Astrocyte (in vitro differentiated cells and primary cell): ENCODE measurements at regions not wholly inside any gene's neighbourhood (a gene's known extent, or its start where the extent isn't known, plus 50 kb on each side); places are given as distances from the start of the nearest gene placed in this dataset.

ENCODE experiments used
- DNase-seq: peaks from one replicate; pipeline ENCODE4 v3.0.0-alpha.2; 2010; ENCODE audit warnings: low read depth
- FAIRE-seq: peaks from 2 replicates; lab custom pipeline; 2011; peaks lifted over from hg19 to GRCh38; lab: Jason Lieb, UNC
- H2AFZ ChIP-seq: 2 replicates; pipeline ENCODE4 v1.6.0; 2012; ENCODE audit warnings: low read depth, low read length, inconsistent platforms
- H3K27ac ChIP-seq: 2 replicates; pipeline ENCODE4 v1.5.1; 2011; ENCODE audit warnings: low read depth, low read length, inconsistent platforms
- H3K27me3 ChIP-seq: 2 replicates; pipeline ENCODE4 v1.6.0; 2011; ENCODE audit warnings: low read length, inconsistent platforms; ENCODE audit not compliant: insufficient read depth
- H3K36me3 ChIP-seq: 2 replicates; pipeline ENCODE4 v1.5.1; 2011; ENCODE audit warnings: low read length, inconsistent platforms; ENCODE audit not compliant: insufficient read depth
- H3K4me1 ChIP-seq: 2 replicates; pipeline ENCODE4 v1.5.1; 2011; ENCODE audit warnings: low read length, inconsistent platforms; ENCODE audit not compliant: insufficient read depth
- H3K4me2 ChIP-seq: 2 replicates; pipeline ENCODE4 v1.6.0; 2012; ENCODE audit warnings: low read length, inconsistent platforms
- H3K4me3 ChIP-seq: 2 replicates; pipeline ENCODE4 v1.5.1; 2011; ENCODE audit warnings: low read depth, mild to moderate bottlenecking, low read length, inconsistent platforms; ENCODE audit not compliant: insufficient read depth
- H3K79me2 ChIP-seq: 2 replicates; pipeline ENCODE4 v1.6.0; 2012; ENCODE audit warnings: mild to moderate bottlenecking, low read length, inconsistent platforms; ENCODE audit not compliant: insufficient read depth
- H3K9ac ChIP-seq: 2 replicates; pipeline ENCODE4 v1.6.0; 2012; ENCODE audit warnings: mild to moderate bottlenecking, low read length, inconsistent platforms
- H3K9me3 ChIP-seq: 2 replicates; pipeline ENCODE4 v1.5.1; 2012; ENCODE audit warnings: low read depth, mild to moderate bottlenecking, low read length, inconsistent platforms; ENCODE audit not compliant: insufficient read depth
- H4K20me1 ChIP-seq: 2 replicates; pipeline ENCODE4 v1.6.0; 2012; ENCODE audit warnings: low read length, inconsistent platforms; ENCODE audit not compliant: insufficient read depth
- H3K27ac Mint-ChIP-seq: one replicate; pipeline ENCODE4 v1.8.0; 2021; ENCODE audit warnings: mild to moderate bottlenecking, mixed read lengths; ENCODE audit not compliant: unreplicated experiment
- H3K27me3 Mint-ChIP-seq: one replicate; pipeline ENCODE4 v1.8.0; 2021; ENCODE audit warnings: low read depth, mixed read lengths; ENCODE audit not compliant: unreplicated experiment
- H3K36me3 Mint-ChIP-seq: one replicate; pipeline ENCODE4 v1.8.0; 2021; ENCODE audit warnings: low read depth, mixed read lengths; ENCODE audit not compliant: unreplicated experiment
- H3K4me1 Mint-ChIP-seq: one replicate; pipeline ENCODE4 v1.8.0; 2021; ENCODE audit warnings: low read depth, mixed read lengths; ENCODE audit not compliant: unreplicated experiment
- H3K4me3 Mint-ChIP-seq: one replicate; pipeline ENCODE4 v1.8.0; 2021; ENCODE audit warnings: mild to moderate bottlenecking, moderate library complexity, mixed read lengths; ENCODE audit not compliant: unreplicated experiment
- H3K9me3 Mint-ChIP-seq: one replicate; pipeline ENCODE4 v1.8.0; 2021; ENCODE audit warnings: mild to moderate bottlenecking, mixed read lengths; ENCODE audit not compliant: unreplicated experiment
- CTCF ChIP-seq: IDR thresholded peaks from 2 replicates; pipeline ENCODE4 v1.5.1; 2011; ENCODE audit warnings: low read depth, mild to moderate bottlenecking, inconsistent platforms, low read length, moderate library complexity; ENCODE audit not compliant: insufficient read depth
- EZH2 ChIP-seq: IDR thresholded peaks from 2 replicates; pipeline ENCODE4 v1.6.1; 2012; ENCODE audit warnings: mild to moderate bottlenecking, low read length, inconsistent platforms; ENCODE audit not compliant: insufficient read depth

GRCh38 chr6:145312481-145312880 is 422.8 kb downstream of the EPM2A start:
- no peak for DNase-seq
- H3K27me3 Mint-ChIP-seq: peaks cover 3% of the 10 kb centered on the region
- TF ChIP-seq CTCF (no peak), EZH2 (no peak)
- Histone ChIP-seq H2AFZ (no peak overlapping the region), H3K27me3 (no peaks in the 10 kb centered on the region), H3K79me2 (no peaks in the 10 kb centered on the region), H4K20me1 (no peaks in the 10 kb centered on the region), H3K36me3 (no peaks in the 10 kb centered on the region), H3K4me2 (no peak overlapping the region), H3K27ac (no peak overlapping the region), H3K4me1 (no peaks in the 10 kb centered on the region), H3K9ac (no peak overlapping the region), H3K4me3 (no peak overlapping the region), H3K9me3 (no peaks in the 10 kb centered on the region)
- H3K4me3 Mint-ChIP-seq: no peak overlapping the region
- no peak for FAIRE-seq
- H3K36me3 Mint-ChIP-seq: no peaks in the 10 kb centered on the region
- no peak overlapping the region for H3K27ac Mint-ChIP-seq
- no peaks in the 10 kb centered on the region for H3K4me1 Mint-ChIP-seq
- no peaks in the 10 kb centered on the region for H3K9me3 Mint-ChIP-seq

- no peaks in the 10 kb centered on the region for H3K79me2 ChIP-seq
- H3K9ac ChIP-seq: no peak overlapping the region
- no peaks in the 10 kb centered on the region for H3K4me1 Mint-ChIP-seq
- no peak overlapping the region for H3K27ac ChIP-seq
- no peaks in the 10 kb centered on the region for H3K36me3 ChIP-seq
- no peaks in the 10 kb centered on the region for H3K9me3 Mint-ChIP-seq
- no peak for DNase-seq
- no peaks in the 10 kb centered on the region for H3K36me3 Mint-ChIP-seq
- no peaks in the 10 kb centered on the region for H3K4me1 ChIP-seq
- no peak overlapping the region for H3K4me3 ChIP-seq
- H4K20me1 ChIP-seq: no peaks in the 10 kb centered on the region
- no peak for FAIRE-seq
- H3K27ac Mint-ChIP-seq: no peak overlapping the region
- no peaks in the 10 kb centered on the region for H3K27me3 ChIP-seq
- no peak overlapping the region for H3K4me3 Mint-ChIP-seq
- peaks cover 3% of the 10 kb centered on the region for H3K27me3 Mint-ChIP-seq
- H2AFZ ChIP-seq: no peak overlapping the region
- no peak overlapping the region for H3K4me2 ChIP-seq
- TF ChIP-seq EZH2: no peak
- no peak for TF ChIP-seq CTCF
- H3K9me3 ChIP-seq: no peaks in the 10 kb centered on the region
Observed at GRCh38 chr6:145313041-145313855, 422.1 kb downstream of the EPM2A start.

GRCh38 chr6:145315982-145316600 is 419.2 kb downstream of the EPM2A start:
- no peak overlapping the region for H3K27ac Mint-ChIP-seq
- peaks cover 3% of the 10 kb centered on the region for H3K27me3 Mint-ChIP-seq
- H3K36me3 Mint-ChIP-seq: no peaks in the 10 kb centered on the region
- H3K4me3 ChIP-seq: no peak overlapping the region
- H3K9me3 ChIP-seq: no peaks in the 10 kb centered on the region
- H4K20me1 ChIP-seq: no peaks in the 10 kb centered on the region
- no peak for DNase-seq
- no peaks in the 10 kb centered on the region for H3K4me1 Mint-ChIP-seq
- no peaks in the 10 kb centered on the region for H3K27me3 ChIP-seq
- H3K36me3 ChIP-seq: no peaks in the 10 kb centered on the region
- no peaks in the 10 kb centered on the region for H3K79me2 ChIP-seq
- no peak overlapping the region for H3K27ac ChIP-seq
- no peaks in the 10 kb centered on the region for H3K4me1 ChIP-seq
- no peak overlapping the region for H3K4me2 ChIP-seq
- no peak overlapping the region for H2AFZ ChIP-seq
- H3K9me3 Mint-ChIP-seq: no peaks in the 10 kb centered on the region
- H3K4me3 Mint-ChIP-seq: no peak overlapping the region
- TF ChIP-seq EZH2 (no peak), CTCF (no peak)
- no peak overlapping the region for H3K9ac ChIP-seq
- no peak for FAIRE-seq
